Forelimb muscle (tissue), 1 donor: ENCODE measurements at regions not wholly inside any gene's neighbourhood (a gene's known extent, or its start where the extent isn't known, plus 50 kb on each side); places are given as distances from the start of the nearest gene placed in this dataset.
A peak's percentile ranks its signal among the peaks of the same experiment; 100 is the strongest.

Experiments
- DNase-seq: peaks from one replicate; pipeline ENCODE4 v3.0.0-alpha.2; 2013; ENCODE audit warnings: low read depth

DNA sequence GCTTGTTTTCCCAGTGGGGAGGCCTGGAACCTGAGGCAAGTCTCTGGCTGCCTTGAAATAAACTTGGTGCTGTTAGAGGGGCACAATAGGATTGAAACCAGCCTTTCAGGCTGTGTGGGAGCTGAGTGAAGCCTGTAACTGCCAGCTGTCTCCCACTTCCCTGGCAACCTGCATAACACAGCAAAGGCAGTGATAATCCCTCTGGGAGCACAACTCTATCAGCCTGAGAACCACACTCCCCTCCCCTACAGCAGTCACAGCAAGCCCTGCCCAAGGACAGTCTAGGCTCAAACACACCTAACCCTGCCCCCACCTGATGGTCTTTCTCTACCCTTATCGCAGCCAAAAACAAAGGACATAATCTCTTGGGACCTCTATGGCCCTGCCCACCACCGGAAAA lies 683.8 kb upstream of the ATXN8OS start:
- no peak for DNase-seq

GRCh38 chr13:69418319-69418718 lies 689.3 kb upstream of the ATXN8OS start:
- DNase-seq, result no peak

- DNase-seq, result no peak
Observed at GRCh38 chr13:69410761-69411160, 696.9 kb upstream of the ATXN8OS start.

GRCh38 chr13:69391756-69392155 lies 715.9 kb upstream of the ATXN8OS start:
- peak; percentile 40 for DNase-seq

GRCh38 chr13:69389899-69390298 lies 717.7 kb upstream of the ATXN8OS start:
- no peak for DNase-seq

- DNase-seq, result no peak
Observed at GRCh38 chr13:69373747-69374425, 733.7 kb upstream of the ATXN8OS start.

GRCh38 chr13:69363360-69363759 lies 744.3 kb upstream of the ATXN8OS start:
- DNase-seq, result no peak

DNA sequence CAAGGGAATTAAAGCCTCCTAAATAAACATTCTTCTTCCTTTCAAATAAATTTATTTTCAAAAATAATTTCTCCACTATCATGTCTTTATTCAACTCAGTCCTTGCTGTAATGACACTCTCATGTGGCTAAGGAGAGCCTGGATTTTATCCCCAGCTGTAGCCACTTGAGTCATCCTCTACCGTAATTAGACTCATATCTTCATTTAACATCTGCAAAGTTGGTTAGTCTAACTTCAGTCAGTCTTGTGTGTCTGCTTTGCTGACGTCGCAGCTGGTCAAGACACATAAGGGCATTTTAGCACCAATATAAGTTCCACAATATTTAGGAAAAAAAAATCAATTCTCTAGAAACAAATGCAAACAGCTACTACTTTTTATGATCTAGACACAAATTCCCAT lies 776.4 kb upstream of the ATXN8OS start:
- no peak for DNase-seq

DNA sequence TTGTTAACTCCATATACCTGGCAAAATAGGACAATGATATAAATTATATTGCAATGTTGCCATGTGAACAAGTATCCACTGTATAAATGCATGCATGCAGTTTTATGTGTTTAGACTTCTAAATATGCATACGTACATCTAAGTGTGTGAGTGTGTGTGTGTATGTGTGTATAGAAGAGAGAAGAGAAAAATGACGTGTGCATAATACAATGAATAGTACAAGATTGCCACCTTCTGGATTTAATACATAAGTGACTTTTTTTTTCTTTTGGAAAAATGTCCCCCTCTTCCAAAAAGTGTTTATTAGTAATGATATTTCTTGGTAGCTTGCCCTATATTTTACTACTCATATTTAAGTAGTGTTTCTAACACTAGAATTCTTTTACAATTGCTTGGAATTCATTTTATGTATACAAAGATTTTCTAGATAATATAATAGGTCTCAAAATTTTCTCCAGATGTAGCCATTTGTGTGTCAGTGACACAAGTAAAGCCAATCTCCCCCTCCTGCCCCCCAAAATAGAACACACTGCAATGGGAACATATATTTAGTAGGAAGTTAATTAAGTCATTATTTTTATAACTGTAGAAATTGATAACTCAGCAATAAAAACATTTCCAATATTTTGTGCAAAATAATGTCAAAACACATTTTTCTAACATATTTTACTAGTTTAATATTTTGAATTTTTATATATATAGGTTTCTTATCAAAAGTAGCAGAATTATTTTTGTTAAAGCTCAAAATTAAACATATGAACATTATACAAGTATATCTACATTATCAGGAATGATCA lies 783.3 kb upstream of the ATXN8OS start:
- peak; percentile 4 for DNase-seq

- DNase-seq, result no peak
Observed at GRCh38 chr13:69319656-69320055, 788.0 kb upstream of the ATXN8OS start.

- DNase-seq, result no peak
Observed at GRCh38 chr13:69315039-69315438, 792.6 kb upstream of the ATXN8OS start.

DNA sequence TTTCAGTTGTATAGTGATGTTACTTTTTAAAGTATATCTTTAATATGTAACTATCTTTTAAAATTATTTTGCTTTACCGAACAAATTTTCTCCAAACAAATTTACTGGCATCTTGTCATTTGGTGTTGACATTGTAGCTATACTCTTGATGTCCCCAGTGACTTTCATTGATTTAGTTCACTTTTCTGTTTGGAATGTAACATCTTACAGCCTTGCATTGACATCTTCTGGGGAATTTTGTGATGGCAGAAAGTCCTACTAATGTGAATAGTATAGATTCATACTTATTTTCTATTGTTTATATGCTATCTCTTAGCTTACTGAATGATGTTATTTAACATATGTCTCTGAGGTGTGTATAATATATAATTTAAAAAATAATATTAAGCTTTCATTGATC lies 800.9 kb upstream of the ATXN8OS start:
- no peak for DNase-seq

DNA sequence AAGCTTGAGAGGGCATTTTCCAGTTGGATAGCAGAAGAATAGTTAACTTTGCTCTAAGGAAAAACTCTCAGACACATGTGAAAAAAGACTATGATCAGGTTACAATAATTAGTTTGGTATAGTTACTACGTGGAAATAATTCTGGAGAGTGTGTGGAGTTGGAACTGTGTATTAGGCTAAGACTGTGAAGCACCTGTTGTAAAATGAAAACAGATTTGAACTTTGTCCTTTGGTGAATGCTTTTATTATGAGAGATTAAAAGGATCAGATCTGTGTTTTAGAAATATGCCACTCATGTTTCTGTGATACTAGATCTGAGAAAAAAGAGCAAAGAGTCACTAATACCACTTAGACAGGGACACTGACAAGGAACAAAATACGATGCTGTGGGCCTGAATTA lies 807.5 kb upstream of the ATXN8OS start:
- no peak for DNase-seq

DNA sequence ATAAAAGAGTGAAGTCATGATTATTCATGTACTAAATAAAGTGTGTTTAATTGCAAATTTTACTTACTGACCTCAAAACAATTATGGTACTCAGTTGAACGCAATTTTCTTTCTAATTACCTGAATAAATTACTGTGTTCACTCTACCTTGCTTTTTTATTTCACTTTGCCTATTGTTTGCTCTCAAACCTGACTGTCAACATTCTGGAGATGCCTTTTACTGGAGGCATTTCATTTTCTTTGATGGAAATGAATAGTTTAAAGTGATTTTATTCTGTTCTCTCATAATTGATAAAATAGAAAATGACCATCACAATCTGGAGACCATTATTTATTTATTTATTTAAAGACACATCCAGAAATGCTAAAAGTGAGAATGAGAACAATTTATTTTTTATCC lies 811.5 kb upstream of the ATXN8OS start:
- DNase-seq, result no peak

DNA sequence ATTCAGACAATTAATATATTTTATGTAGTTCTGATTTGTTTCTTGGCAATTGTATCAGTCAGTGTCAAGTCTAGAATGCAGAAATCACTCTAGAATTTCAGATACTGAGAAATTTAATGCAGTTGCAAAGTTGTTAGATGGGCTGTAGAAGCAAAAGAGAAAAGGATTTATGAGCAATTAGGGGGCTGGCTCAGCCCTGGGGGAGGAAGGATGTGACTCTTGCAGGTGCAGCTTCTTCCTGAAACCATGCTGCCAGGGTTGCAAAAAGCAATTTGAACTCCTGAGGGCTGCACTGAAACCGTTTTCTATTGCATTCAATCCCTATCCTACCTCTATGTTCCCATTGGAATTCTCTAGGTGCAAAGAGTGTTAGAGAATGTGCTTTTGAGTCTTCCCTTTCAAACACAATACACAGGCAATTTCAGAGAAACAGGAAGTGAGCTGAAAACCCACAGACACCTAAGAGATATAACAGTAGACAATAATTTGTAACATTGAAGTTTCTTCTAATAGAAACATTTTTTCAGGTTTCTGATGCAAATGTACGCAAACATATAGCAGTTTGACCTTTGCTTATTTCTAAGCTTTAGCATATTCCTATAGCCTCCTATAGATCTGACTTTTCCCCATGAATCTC lies 814.7 kb upstream of the ATXN8OS start:
- no peak for DNase-seq

GRCh38 chr13:69291292-69291906 lies 816.2 kb upstream of the ATXN8OS start:
- DNase-seq, result no peak

- DNase-seq, result no peak
Observed at GRCh38 chr13:69288026-69288425, 819.6 kb upstream of the ATXN8OS start.

GRCh38 chr13:69287050-69287698 lies 820.5 kb upstream of the ATXN8OS start:
- no peak for DNase-seq

DNA sequence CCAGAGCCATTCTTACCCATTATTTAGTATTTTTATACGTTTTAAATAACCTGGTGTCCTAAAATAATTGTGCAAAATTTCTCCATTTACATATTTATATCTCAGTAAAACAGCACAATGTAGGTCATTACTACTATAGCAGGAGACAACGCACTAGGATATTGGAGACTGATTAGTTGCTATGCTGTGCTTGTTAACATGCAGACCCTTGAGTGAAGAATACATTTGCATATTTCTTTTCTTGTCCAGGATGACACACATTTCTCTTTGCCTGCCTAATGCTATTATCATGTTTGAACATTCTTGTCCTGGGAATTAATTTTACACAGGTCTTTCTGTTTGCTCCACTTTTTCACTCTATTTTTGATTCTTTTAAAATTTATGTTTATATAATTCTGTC lies 823.8 kb upstream of the ATXN8OS start:
- no peak for DNase-seq

GRCh38 chr13:69283301-69283700 lies 824.3 kb upstream of the ATXN8OS start:
- no peak for DNase-seq

DNA sequence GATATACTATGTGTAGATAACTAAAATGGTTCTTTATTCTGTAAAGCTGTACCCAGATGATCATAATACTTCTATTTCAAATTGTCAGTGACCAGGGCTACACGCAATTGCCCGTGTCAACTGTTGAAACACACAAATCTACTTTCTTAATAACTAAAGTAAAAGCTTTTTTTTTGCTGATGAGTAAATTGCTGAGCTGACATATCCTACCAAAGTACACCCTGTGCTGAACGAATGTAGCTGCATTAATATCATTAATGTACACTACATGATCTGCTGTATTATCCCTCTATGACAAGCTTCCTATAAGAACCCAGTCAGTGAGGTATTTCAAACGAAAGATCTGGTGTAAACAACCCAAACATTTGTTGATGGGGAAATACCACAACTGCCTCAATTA lies 827.2 kb upstream of the ATXN8OS start:
- DNase-seq, result no peak

GRCh38 chr13:69279213-69279612 lies 828.4 kb upstream of the ATXN8OS start:
- no peak for DNase-seq
